ENCODE measurements at regions not wholly inside any gene's neighbourhood (a gene's known extent, or its start where the extent isn't known, plus 50 kb on each side); places are given as distances from the start of the nearest gene placed in this dataset.

GRCh38 chr20:48203252-48203651 lies 418.0 kb upstream of the SULF2 start:
- no peak for DNase-seq (ENCODE audit: low spot score)

DNA sequence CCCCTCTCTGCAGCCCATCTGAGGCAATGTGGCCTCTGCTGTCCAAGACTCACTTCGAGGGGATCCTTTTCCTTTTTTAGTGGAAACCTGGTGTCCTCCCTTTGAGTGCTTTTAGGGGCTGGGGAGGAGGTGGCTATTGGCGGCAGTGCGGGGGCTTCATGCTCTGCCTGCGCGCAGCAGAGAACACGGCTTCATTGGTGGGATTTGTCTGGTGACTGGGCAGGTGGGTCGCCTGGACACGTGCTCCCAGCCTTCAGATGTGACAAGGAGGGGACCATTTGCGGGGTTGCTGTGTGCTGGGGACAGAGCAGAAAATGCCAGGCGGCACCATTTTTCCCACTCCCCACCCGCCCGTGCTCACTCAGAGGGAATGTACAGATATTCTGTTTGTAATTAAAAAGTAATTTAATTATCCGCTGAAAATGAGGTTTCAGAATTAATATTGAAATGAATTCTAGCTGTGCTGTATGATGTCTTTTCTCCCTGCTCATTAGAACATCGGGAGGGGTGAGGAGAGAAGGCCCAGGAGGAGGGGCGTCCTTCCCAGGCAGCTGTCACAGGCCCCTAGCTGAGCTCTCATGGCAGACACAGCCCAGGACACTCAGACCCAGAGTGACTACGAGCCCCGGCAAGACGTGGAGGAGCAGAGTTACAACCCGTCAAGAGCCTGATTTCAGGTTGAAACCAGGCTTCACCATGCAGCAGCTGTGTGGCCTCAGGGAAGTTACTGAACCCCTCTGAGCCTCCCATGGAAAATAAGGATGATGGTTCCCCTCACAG lies 417.2 kb upstream of the SULF2 start:
- no peak for DNase-seq (ENCODE audit: low spot score)

DNA sequence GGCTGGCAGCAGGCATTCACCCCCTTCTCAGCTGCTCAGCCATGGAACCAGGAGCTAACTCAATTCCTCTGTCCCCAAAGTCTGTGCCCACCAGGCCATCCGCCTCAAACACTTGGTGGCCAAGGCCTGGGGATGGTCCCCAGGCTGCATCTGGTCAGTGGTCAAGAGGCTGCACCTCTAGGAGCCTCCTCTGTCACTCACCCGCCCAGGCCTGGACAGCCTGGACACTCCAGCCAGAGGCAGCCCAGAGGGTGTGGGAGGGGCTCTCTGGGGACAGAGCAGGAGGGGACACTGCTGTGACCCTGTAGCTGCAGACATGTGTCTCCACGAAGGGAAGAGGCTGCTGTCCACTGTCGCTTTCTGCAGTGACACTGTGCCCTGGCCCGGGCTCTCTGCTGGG lies 416.6 kb upstream of the SULF2 start:
- no peak for DNase-seq (ENCODE audit: low spot score)

DNA sequence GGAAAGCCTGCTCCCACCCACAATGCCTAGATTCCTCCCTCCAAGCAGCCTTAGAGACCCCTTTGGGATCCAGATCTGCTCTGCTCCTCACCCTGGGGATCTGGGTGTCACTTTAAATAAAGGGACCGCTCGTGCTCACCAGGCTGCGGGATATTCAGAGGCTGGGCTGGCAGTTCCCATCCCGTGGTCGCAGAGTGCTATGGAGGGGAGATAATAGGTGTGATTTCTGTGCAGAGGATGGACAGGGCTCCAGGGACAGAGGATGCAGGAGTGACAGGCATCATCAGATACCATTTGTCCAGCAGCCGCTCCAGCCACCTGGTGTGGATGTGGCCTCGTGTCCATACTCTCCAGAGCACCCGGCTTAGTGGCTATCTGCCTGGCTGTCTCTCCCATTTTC lies 415.9 kb upstream of the SULF2 start:
- no peak for DNase-seq (ENCODE audit: low spot score)

- DNase-seq (ENCODE audit: low spot score) = no peak
Observed at GRCh38 chr20:48198929-48199451, 413.7 kb upstream of the SULF2 start.

DNA sequence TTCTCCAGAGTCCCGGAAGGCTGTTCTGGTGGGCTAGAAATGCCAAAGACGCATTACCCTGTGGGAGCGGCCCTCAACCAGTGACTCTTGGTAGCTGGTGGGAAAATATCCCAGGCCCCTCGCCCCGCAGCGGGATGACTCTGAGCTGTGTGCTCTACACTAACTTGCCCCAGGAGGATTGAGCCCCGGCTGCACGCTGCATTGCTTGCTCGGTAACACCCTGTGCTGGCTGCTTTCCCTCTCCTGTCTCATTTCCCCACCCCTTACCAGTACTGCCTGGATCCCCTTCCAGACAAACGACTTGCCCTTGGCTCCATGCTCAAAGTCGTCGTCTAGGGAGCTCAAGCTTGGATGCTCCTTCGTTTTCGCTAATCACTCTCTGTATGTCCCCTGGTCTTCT lies 411.8 kb upstream of the SULF2 start:
- no peak for DNase-seq (ENCODE audit: low spot score)

GRCh38 chr20:48196486-48196885 lies 411.2 kb upstream of the SULF2 start:
- DNase-seq (ENCODE audit: low spot score) = no peak

GRCh38 chr20:48196001-48196400 lies 410.7 kb upstream of the SULF2 start:
- DNase-seq (ENCODE audit: low spot score) = no peak

- DNase-seq (ENCODE audit: low spot score) = no peak
Observed at GRCh38 chr20:48195121-48195870, 410.0 kb upstream of the SULF2 start.

GRCh38 chr20:48194583-48194982 lies 409.3 kb upstream of the SULF2 start:
- DNase-seq (ENCODE audit: low spot score) = no peak

DNA sequence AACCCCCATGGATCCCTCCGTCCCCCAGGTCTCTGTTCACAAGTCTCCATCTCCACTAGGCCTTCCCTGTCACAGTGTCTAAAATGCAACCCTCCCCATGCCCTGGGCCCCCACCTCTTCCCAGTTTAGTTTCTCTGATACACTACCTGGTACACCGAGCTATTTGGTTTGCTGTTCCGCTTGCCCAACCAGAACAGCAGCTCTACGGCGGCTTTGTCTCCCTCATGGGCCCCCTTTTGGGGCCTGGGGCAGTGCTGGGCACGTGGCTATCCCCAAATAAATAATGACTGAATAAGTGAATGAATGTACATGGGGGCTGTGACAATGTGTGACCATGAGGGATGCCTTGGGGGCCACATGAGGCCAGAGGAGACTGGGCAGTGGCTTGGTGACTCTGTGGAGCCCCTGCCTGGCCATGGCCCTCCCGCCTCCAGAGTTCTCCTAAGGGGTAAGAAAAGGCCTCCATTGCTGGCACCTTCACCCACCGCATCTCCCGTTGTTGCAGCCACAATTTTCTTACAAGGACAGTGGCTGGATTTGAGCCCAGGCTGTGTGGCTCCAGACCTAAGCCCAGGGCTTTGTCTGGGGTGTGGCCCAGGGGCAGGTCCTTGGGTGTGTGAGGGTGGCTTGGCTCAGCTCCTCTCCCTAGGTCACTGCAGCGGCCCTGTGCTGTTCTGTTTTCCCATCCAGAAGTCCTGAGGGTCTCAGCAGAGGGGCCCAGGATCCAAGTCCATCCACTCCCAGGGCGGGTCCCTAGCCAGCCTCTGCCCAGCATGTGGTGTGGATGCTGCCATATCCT lies 408.5 kb upstream of the SULF2 start:
- DNase-seq (ENCODE audit: low spot score) = no peak

GRCh38 chr20:48192109-48192508 lies 406.8 kb upstream of the SULF2 start:
- no peak for DNase-seq (ENCODE audit: low spot score)

DNA sequence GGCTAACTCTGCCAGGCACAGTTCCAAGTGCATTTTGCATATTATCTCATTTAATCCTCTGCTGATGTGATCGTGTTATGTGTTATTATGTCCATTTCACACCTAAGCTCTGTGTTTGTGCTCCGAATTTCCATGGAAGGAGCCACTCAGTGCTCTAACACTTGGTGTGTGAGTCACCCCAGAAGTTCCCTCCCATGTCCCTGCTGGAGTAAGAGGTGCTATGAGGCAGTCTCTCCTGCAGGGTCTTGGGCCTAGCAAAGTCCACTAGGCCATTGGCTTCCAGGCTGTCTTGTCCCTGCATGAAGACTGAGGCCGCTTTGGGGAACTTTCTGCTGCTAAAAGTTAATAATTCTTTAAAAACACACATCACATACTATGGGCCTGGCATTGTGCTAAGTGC lies 405.9 kb upstream of the SULF2 start:
- no peak for DNase-seq (ENCODE audit: low spot score)

DNA sequence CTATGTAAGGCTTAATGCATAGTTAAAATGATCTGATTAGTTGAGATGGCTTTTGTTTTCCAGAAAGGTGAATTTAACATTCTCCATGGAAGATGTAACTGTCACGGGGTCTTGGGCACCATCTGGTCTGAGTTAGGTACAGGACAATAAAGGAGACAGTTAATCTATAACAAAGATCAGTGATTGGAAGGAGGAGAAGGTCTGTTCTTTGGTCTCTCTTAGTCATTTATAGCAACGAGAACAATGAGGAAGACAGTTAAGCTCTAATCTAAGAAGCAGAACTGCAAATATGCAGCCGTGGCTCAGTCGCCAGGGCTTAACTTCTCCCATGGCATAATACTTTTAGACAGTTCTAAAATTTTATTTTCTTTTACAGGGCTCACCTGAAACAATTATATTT lies 405.5 kb upstream of the SULF2 start:
- no peak for DNase-seq (ENCODE audit: low spot score)

GRCh38 chr20:48189181-48189580 lies 403.9 kb upstream of the SULF2 start:
- peak; percentile 12 for DNase-seq (ENCODE audit: low spot score)

DNA sequence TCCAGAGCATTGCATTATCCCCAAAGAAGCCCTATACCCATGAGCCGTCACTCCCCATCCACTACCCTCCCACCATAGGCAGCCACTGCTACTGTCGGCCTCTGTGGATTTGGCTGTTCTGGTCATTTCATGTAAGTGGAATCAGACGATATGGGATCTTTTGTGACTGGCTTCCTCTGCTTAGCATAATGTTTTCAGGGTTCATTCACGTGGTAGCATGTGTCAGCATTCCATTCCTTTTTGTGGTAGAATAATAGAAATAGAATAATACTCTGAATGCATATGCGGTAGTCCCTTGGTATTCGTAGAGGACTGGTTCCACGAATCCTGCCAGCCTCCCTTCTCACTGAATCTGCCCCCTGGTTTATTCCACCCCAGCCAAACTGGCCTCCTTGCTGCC lies 402.6 kb upstream of the SULF2 start:
- no peak for DNase-seq (ENCODE audit: low spot score)

- DNase-seq (ENCODE audit: low spot score) = no peak
Observed at GRCh38 chr20:48186915-48187314, 401.6 kb upstream of the SULF2 start.

- DNase-seq (ENCODE audit: low spot score) = no peak
Observed at GRCh38 chr20:48186447-48186846, 401.2 kb upstream of the SULF2 start.

GRCh38 chr20:48184229-48184628 lies 398.9 kb upstream of the SULF2 start:
- no peak for DNase-seq (ENCODE audit: low spot score)

DNA sequence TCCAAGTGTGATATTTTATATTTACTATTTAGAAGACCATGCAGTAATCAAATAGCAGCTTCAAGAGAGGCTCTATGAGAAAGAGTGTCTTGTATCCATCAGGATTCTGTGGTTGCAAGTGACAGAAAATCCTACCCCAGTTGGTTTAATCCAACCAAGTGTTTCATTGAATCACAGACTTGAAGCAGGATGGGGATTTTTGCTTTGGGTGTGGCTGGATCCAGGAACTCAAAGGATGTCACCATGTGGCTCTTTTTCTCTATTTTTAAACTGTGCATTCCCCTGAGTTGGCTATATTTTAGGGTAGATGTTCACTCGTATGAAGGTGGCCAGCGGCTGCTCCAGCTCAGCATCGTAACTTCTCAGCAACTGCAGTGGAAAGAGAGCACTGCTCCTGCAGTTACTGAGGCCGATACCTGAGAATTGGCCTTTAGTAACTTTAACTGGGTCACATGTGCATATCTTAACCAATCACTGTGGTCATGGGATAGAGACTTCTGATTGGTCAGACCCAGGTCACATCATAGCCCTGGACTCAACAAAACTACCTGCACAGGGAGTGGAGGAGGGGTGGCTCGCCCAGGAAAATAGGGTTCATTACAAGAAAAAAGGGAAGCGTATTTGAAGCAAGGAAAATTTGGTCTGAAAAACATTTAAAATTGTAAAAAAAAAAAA lies 396.1 kb upstream of the SULF2 start:
- DNase-seq (ENCODE audit: low spot score) = peak; percentile 11

GRCh38 chr20:48180618-48181017 lies 395.3 kb upstream of the SULF2 start:
- no peak for DNase-seq (ENCODE audit: low spot score)

DNA sequence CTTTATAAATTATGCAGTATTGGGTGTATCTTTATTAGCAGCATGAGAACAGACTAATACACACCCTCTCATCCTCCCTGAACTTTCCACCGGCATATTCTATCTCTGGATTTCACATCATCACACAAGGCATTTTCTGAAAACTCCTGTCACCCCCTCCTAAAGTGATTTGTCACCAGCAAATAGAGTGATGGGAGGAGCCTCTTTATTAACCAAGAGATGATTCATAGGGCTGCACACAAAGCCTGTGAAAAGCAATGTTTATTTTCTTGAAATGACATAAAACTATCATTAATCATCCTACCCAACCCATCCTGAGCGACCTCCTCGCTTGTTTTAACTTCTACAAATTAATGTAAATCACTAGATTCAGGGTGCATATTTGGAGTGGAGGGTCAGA lies 394.7 kb upstream of the SULF2 start:
- no peak for DNase-seq (ENCODE audit: low spot score)

Measured in NAMALWA (cell line).